GM12878 (cell line): ENCODE measurements at regions not wholly inside any gene's neighbourhood (a gene's known extent, or its start where the extent isn't known, plus 50 kb on each side); places are given as distances from the start of the nearest gene placed in this dataset.

Source experiments
- CTCF ChIP-seq, 3 experiments: IDR thresholded peaks in 2 of 3; conservative IDR thresholded peaks in 1 of 3; 2 replicates each; pipeline ENCODE4 v1.5.1; 2011; ENCODE audit warnings: low read depth in 3 of 3, low read length in 3 of 3, mild to moderate bottlenecking in 3 of 3, control low read depth in 2 of 3, moderate library complexity in 2 of 3, inconsistent platforms in 1 of 3, mixed read lengths in 1 of 3; ENCODE audit not compliant: control insufficient read depth in 2 of 3, insufficient read depth in 1 of 3; ENCODE audit errors: extremely low read depth in 1 of 3
- POLR2A ChIP-seq: IDR thresholded peaks from 2 replicates; pipeline ENCODE4 v1.6.1; 2011; ENCODE audit warnings: low read depth, mild to moderate bottlenecking, low read length
- SREBF2 ChIP-seq: IDR thresholded peaks from 2 replicates; pipeline ENCODE4 v1.6.1; 2012; ENCODE audit warnings: mild to moderate bottlenecking, low read length
- SRF ChIP-seq, 2 experiments: IDR thresholded peaks; 2 replicates each; pipeline ENCODE4 v1.6.1; 2011; ENCODE audit warnings: low read depth in 2 of 2, low read length in 2 of 2, mild to moderate bottlenecking in 1 of 2, moderate library complexity in 1 of 2

GRCh38 chr10:94213001-94213530 is 149.7 kb downstream of the NOC3L start:
- TF ChIP-seq POLR2A = no peak
- no peak for TF ChIP-seq CTCF (IDR thresholded peaks at IDR 0.05 in 2 of 3, conservative IDR thresholded peaks at IDR 0.05 in 1 of 3; ENCODE audit: control insufficient read depth in 2 of 3, extremely low read depth in 1 of 3, insufficient read depth in 1 of 3, low read depth in 3 of 3, low read length in 3 of 3)
- no peak for TF ChIP-seq SRF (IDR thresholded peaks at IDR 0.05; ENCODE audit: low read depth in 2 of 2, low read length in 2 of 2)
- no peak for TF ChIP-seq SREBF2
